Peyer's patch (tissue), 4 donors: ENCODE measurements at regions not wholly inside any gene's neighbourhood (a gene's known extent, or its start where the extent isn't known, plus 50 kb on each side); places are given as distances from the start of the nearest gene placed in this dataset.

ENCODE experiments used
- CTCF ChIP-seq, 6 experiments: fragments of 450-650 bp in 4 of 6; fragments of 200-600 bp in 2 of 6; sonication (generic) in 1 of 6; IDR thresholded peaks; one replicate each; pipeline ENCODE4 v1.5.1; 2017 to 2019; ENCODE audit warnings: antibody characterized with exemption in 6 of 6, mild to moderate bottlenecking in 3 of 6, moderate library complexity in 1 of 6
- POLR2A ChIP-seq, 2 donors: fragments of 450-650 bp; IDR thresholded peaks; one replicate each; pipeline ENCODE4 v1.5.1; 2017; ENCODE audit warnings: antibody characterized with exemption in 2 of 2, mild to moderate bottlenecking in 2 of 2, moderate library complexity in 2 of 2

DNA sequence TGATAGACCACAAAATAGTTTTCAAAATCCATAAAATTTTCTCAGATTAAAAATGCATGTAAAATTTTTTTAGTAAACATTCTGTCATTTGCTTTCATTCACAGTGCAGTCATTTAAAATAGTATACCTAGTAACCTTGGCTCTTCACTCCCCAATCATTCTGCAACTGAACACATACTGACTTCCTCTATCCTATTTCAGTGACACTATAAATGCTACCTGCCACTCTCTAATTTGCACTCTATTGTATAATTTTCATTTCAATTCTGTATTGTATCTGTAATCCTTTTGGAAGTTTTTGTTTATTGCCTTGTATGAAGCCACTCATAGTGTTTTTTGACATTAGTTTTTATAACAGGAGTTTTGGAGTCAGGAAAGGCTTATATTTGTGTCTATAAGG is 1029.1 kb upstream of the NCAM2 start:
- no peak for TF ChIP-seq POLR2A (IDR thresholded peaks at IDR 0.05)
- no peak for TF ChIP-seq CTCF (IDR thresholded peaks at IDR 0.05)
